H1 (cell line): ENCODE measurements at regions not wholly inside any gene's neighbourhood (a gene's known extent, or its start where the extent isn't known, plus 50 kb on each side); places are given as distances from the start of the nearest gene placed in this dataset.

Source experiments
- CTCF ChIA-PET: fragments of 300-600 bp; sonication (Branson Sonifier 250); formaldehyde crosslinking; loops from one replicate; lab custom pipeline; 2021; ENCODE audit not compliant: partially characterized antibody; lab: Charles Lee
- POLR2A ChIA-PET: fragments of 300-600 bp; sonication (Branson Sonifier 250); formaldehyde crosslinking; loops from one replicate; lab custom pipeline; 2021; ENCODE audit warnings: inconsistent platforms; ENCODE audit not compliant: partially characterized antibody; lab: Charles Lee
- DNase-seq, 2 experiments: peaks; one replicate each; pipeline versions ENCODE4 v3.0.0 to v3.0.0-alpha.2; 2010 to 2022; ENCODE audit warnings: low spot score in 2 of 2, low read depth in 1 of 2, mixed read lengths in 1 of 2
- FAIRE-seq: peaks from 2 replicates; lab custom pipeline; 2011; peaks lifted over from hg19 to GRCh38; lab: Jason Lieb, UNC
- H2AFZ ChIP-seq: 2 replicates; pipeline ENCODE4 v1.8.1; 2012; ENCODE audit warnings: low read length, inconsistent platforms
- H2AK5ac ChIP-seq: 2 replicates; pipeline ENCODE4 v1.6.1; 2013; ENCODE audit warnings: low read depth, low read length
- H2BK120ac ChIP-seq: replicated peaks from 2 replicates; pipeline ENCODE3; 2013; ENCODE audit warnings: low read depth, low read length, inconsistent platforms
- H2BK12ac ChIP-seq: 2 replicates; pipeline ENCODE4 v1.6.1; 2013; ENCODE audit warnings: low read depth, low read length
- H2BK15ac ChIP-seq: 2 replicates; pipeline ENCODE4 v1.6.1; 2013; ENCODE audit warnings: low read length
- H2BK20ac ChIP-seq: 2 replicates; pipeline ENCODE4 v1.6.1; 2013; ENCODE audit warnings: low read length
- H2BK5ac ChIP-seq: 2 replicates; pipeline ENCODE4 v1.6.1; 2013; ENCODE audit warnings: low read depth, low read length
- H3K14ac ChIP-seq: 2 replicates; pipeline ENCODE4 v1.6.1; 2013; ENCODE audit warnings: inconsistent platforms; ENCODE audit not compliant: insufficient read length
- H3K18ac ChIP-seq: 2 replicates; pipeline ENCODE4 v1.6.1; 2013; ENCODE audit warnings: low read length; ENCODE audit errors: extremely low read depth
- H3K23ac ChIP-seq: 2 replicates; pipeline ENCODE4 v1.6.1; 2013; ENCODE audit warnings: inconsistent platforms; ENCODE audit not compliant: insufficient read length
- H3K23me2 ChIP-seq: 2 replicates; pipeline ENCODE4 v1.6.1; 2013; ENCODE audit warnings: low read depth, low read length
- H3K27ac ChIP-seq: 2 replicates; pipeline ENCODE4 v1.6.1; 2011; ENCODE audit warnings: low read depth, low read length, inconsistent platforms
- H3K27me3 ChIP-seq, 4 experiments: replicated peaks in 1 of 4; 1 replicate in 1 of 4; 2 replicates in 3 of 4; pipeline versions ENCODE4 v1.6.1 to v1.8.1; 2011 to 2013; ENCODE audit warnings: low read length in 3 of 4, mild to moderate bottlenecking in 3 of 4, inconsistent platforms in 2 of 4, mixed read lengths in 2 of 4, moderate library complexity in 1 of 4; ENCODE audit not compliant: control insufficient read depth in 3 of 4, insufficient read depth in 3 of 4; ENCODE audit errors: extremely low read depth in 1 of 4
- H3K36me3 ChIP-seq, 4 experiments: 2 replicates each; pipeline versions ENCODE4 v1.6.1 to v1.8.1; 2011 to 2013; ENCODE audit warnings: mild to moderate bottlenecking in 4 of 4, low read length in 3 of 4, moderate library complexity in 2 of 4, control low read depth in 1 of 4, inconsistent platforms in 1 of 4; ENCODE audit not compliant: insufficient read depth in 4 of 4, control insufficient read depth in 2 of 4
- H3K4ac ChIP-seq: replicated peaks from 2 replicates; pipeline ENCODE3; 2013; ENCODE audit warnings: low read length, low read depth, mixed read lengths, inconsistent platforms; ENCODE audit not compliant: insufficient read length
- H3K4me1 ChIP-seq, 4 experiments: replicated peaks in 1 of 4; 1 replicate in 1 of 4; 2 replicates in 3 of 4; pipeline versions ENCODE4 v1.6.1 to v1.8.1; 2011 to 2013; ENCODE audit warnings: low read length in 3 of 4, inconsistent platforms in 2 of 4, mixed read lengths in 1 of 4; ENCODE audit not compliant: insufficient read depth in 4 of 4, control insufficient read depth in 3 of 4
- H3K4me2 ChIP-seq, 2 experiments: 2 replicates each; pipeline versions ENCODE4 v1.6.1 to v1.8.1; 2011 to 2013; ENCODE audit warnings: low read depth in 2 of 2, low read length in 2 of 2, control low read depth in 1 of 2, inconsistent platforms in 1 of 2, mild to moderate bottlenecking in 1 of 2; ENCODE audit not compliant: insufficient read depth in 1 of 2
- H3K4me3 ChIP-seq, 4 experiments: fragments of 200-600, 300-600 bp in 1 of 4; sonication (generic), shearing (Covaris generic), sonication (Bioruptor Twin) in 1 of 4; 2 replicates each; pipeline versions ENCODE4 v1.5.1 to v1.8.1; 2011 to 2016; ENCODE audit warnings: low read length in 4 of 4, low read depth in 3 of 4, control low read depth in 2 of 4, inconsistent platforms in 2 of 4, mild to moderate bottlenecking in 2 of 4, mixed read lengths in 1 of 4, moderate library complexity in 1 of 4; ENCODE audit not compliant: insufficient read depth in 2 of 4; ENCODE audit errors: extremely low read depth in 1 of 4
- H3K56ac ChIP-seq: replicated peaks from 2 replicates; pipeline ENCODE3; 2013; ENCODE audit warnings: low read depth, mild to moderate bottlenecking, mixed read lengths, low read length, inconsistent platforms; ENCODE audit not compliant: insufficient read length
- H3K79me1 ChIP-seq: 2 replicates; pipeline ENCODE4 v1.6.1; 2013; ENCODE audit warnings: low read depth, low read length, control low read depth
- H3K79me2 ChIP-seq, 2 experiments: 2 replicates each; pipeline versions ENCODE4 v1.6.1 to v1.8.1; 2012 to 2013; ENCODE audit warnings: low read length in 2 of 2, mild to moderate bottlenecking in 2 of 2, inconsistent platforms in 1 of 2; ENCODE audit not compliant: insufficient read depth in 2 of 2, control insufficient read depth in 1 of 2
- H3K9ac ChIP-seq, 4 experiments: replicated peaks in 1 of 4; 1 replicate in 1 of 4; 2 replicates in 3 of 4; pipeline versions ENCODE4 v1.6.1 to v1.8.1; 2011 to 2013; ENCODE audit warnings: low read depth in 3 of 4, low read length in 3 of 4, control low read depth in 2 of 4, mild to moderate bottlenecking in 2 of 4, moderate library complexity in 2 of 4, inconsistent platforms in 1 of 4; ENCODE audit errors: extremely low read depth in 1 of 4
- H3K9me3 ChIP-seq, 2 experiments: 2 replicates each; pipeline versions ENCODE4 v1.6.1 to v1.8.1; 2012 to 2013; ENCODE audit warnings: mild to moderate bottlenecking in 2 of 2, moderate library complexity in 2 of 2, control low read depth in 1 of 2, inconsistent platforms in 1 of 2, low read depth in 1 of 2, low read length in 1 of 2, mixed read lengths in 1 of 2; ENCODE audit not compliant: insufficient read depth in 2 of 2
- H4K20me1 ChIP-seq, 2 experiments: replicated peaks in 1 of 2; 2 replicates each; pipeline versions ENCODE3 to v1.8.1; 2011 to 2013; ENCODE audit warnings: inconsistent platforms in 2 of 2, low read length in 2 of 2, mild to moderate bottlenecking in 1 of 2; ENCODE audit not compliant: insufficient read depth in 2 of 2, control insufficient read depth in 1 of 2
- H4K5ac ChIP-seq: 2 replicates; pipeline ENCODE4 v1.6.1; 2013; ENCODE audit warnings: low read length, low read depth, mixed read lengths, inconsistent platforms; ENCODE audit not compliant: insufficient read length
- H4K8ac ChIP-seq: 2 replicates; pipeline ENCODE4 v1.8.0; 2013; ENCODE audit warnings: mild to moderate bottlenecking, moderate library complexity, low read length, inconsistent platforms; ENCODE audit not compliant: insufficient read depth; ENCODE audit errors: extremely low read depth
- H4K91ac ChIP-seq: replicated peaks from 2 replicates; pipeline ENCODE3; 2013; ENCODE audit warnings: low read length, mixed read lengths, inconsistent platforms; ENCODE audit not compliant: insufficient read length
- CEBPB ChIP-seq: IDR thresholded peaks from 2 replicates; pipeline ENCODE4 v1.6.1; 2012; ENCODE audit warnings: low read depth, low read length
- CHD2 ChIP-seq: IDR thresholded peaks from 2 replicates; pipeline ENCODE4 v1.6.1; 2012; ENCODE audit warnings: low read length, improper control_type of control experiment
- EZH2 ChIP-seq: fragments of 200-600 bp; sonication (generic); IDR thresholded peaks from 2 replicates; pipeline ENCODE4 v1.7.1; 2012; ENCODE audit warnings: low read depth, mild to moderate bottlenecking, moderate library complexity, low read length, inconsistent platforms; ENCODE audit not compliant: severe bottlenecking
- FOSL1 ChIP-seq: IDR thresholded peaks from 2 replicates; pipeline ENCODE4 v1.6.1; 2011; ENCODE audit warnings: mild to moderate bottlenecking, low read depth, low read length, moderate library complexity; ENCODE audit not compliant: insufficient read depth
- NRF1 ChIP-seq: IDR thresholded peaks from 2 replicates; pipeline ENCODE4 v1.6.1; 2011; ENCODE audit warnings: mild to moderate bottlenecking, low read depth, low read length, improper control_type of control experiment
- PHF8 ChIP-seq: fragments of 200-600 bp; sonication (generic); conservative IDR thresholded peaks from 2 replicates; pipeline ENCODE4 v1.7.1; 2012; ENCODE audit warnings: low read depth, mild to moderate bottlenecking, inconsistent platforms, low read length, moderate library complexity
- POLR2AphosphoS5 ChIP-seq: IDR thresholded peaks from 2 replicates; pipeline ENCODE4 v1.6.1; 2011; ENCODE audit warnings: low read depth, low read length
- RXRA ChIP-seq: IDR thresholded peaks from 2 replicates; pipeline ENCODE4 v1.6.1; 2011; ENCODE audit warnings: low read depth, mild to moderate bottlenecking, low read length, moderate library complexity; ENCODE audit not compliant: insufficient read depth
- SIX5 ChIP-seq: IDR thresholded peaks from 2 replicates; pipeline ENCODE4 v1.6.1; 2011; ENCODE audit warnings: mild to moderate bottlenecking, low read depth, low read length
- SP1 ChIP-seq: IDR thresholded peaks from 2 replicates; pipeline ENCODE4 v1.6.1; 2011; ENCODE audit warnings: low read depth, low read length
- SP4 ChIP-seq: IDR thresholded peaks from 2 replicates; pipeline ENCODE4 v1.6.1; 2012; ENCODE audit warnings: low read length, inconsistent platforms
- SUZ12 ChIP-seq: fragments of 200-600 bp; sonication (generic); IDR thresholded peaks from 2 replicates; pipeline ENCODE4 v1.6.1; 2012; ENCODE audit warnings: mild to moderate bottlenecking, inconsistent platforms, low read length, moderate library complexity, mixed read lengths
- TAF1 ChIP-seq: IDR thresholded peaks from 2 replicates; pipeline ENCODE4 v1.6.1; 2011; ENCODE audit warnings: mild to moderate bottlenecking, low read depth, low read length
- TBP ChIP-seq: IDR thresholded peaks from 2 replicates; pipeline ENCODE4 v1.6.1; 2011; ENCODE audit warnings: low read depth, low read length, improper control_type of control experiment
- TEAD4 ChIP-seq: IDR thresholded peaks from 2 replicates; pipeline ENCODE4 v1.6.1; 2012; ENCODE audit warnings: low read depth, low read length, inconsistent platforms, mixed read lengths
- WGBS, 2 experiments: shearing (Covaris generic) in 1 of 2; methylation state at CpG; one replicate each; pipeline versions ENCODE4 v1.1.6 to v1.1.7; 2013 to 2015; ENCODE audit warnings: low lambda C conversion rate in 2 of 2, mixed read lengths in 2 of 2, inconsistent platforms in 1 of 2, low coverage in 1 of 2, missing lambda C conversion rate in 1 of 2; ENCODE audit not compliant: insufficient replicate concordance in 2 of 2, insufficient coverage in 1 of 2, insufficient read length in 1 of 2; ENCODE audit errors: extremely low coverage in 1 of 2, missing lambda C conversion rate in 1 of 2; 5-methylcytosine and 5-hydroxymethylcytosine counted together

GRCh38 chr16:55949518-55949917 is 74.3 kb upstream of the CES5A start (continued):
- TF ChIP-seq CEBPB, result no peak

GRCh38 chr16:55948230-55948629 is 73.1 kb upstream of the CES5A start:
- Histone ChIP-seq H4K5ac (no peak overlapping the region), H3K9me3 (no peaks in the 10 kb centered on the region), H2BK5ac (no peak overlapping the region), H3K79me1 (no peaks in the 10 kb centered on the region), H2AK5ac (no peak overlapping the region), H3K9ac (no peak overlapping the region), H3K18ac (no peak overlapping the region), H2BK120ac (no peak overlapping the region), H4K8ac (no peak overlapping the region), H3K4me1 (0 out of 7 replicates have a peak, but pooled peaks cover 0 to 2% (median 0%) of the 10 kb centered on the region in 4 experiments), H4K20me1 (no peaks in the 10 kb centered on the region), H3K14ac (no peak overlapping the region), H3K27ac (no peak overlapping the region), H2BK20ac (no peak overlapping the region), H2BK15ac (no peak overlapping the region), H3K27me3 (no peaks in the 10 kb centered on the region), H3K56ac (no peak overlapping the region), H3K4me3 (no peak overlapping the region), H2BK12ac (no peak overlapping the region), H2AFZ (no peak overlapping the region), H3K23me2 (no peaks in the 10 kb centered on the region), H3K4ac (no peak overlapping the region), H3K4me2 (no peak overlapping the region), H4K91ac (no peak overlapping the region), H3K36me3 (no peaks in the 10 kb centered on the region), H3K23ac (no peak overlapping the region), H3K79me2 (no peaks in the 10 kb centered on the region)
- FAIRE-seq, result no peak
- ChIA-PET CTCF (no interaction called here), POLR2A (no interaction called here)
- DNase-seq, result no peak
- WGBS, 2 experiments, result 90% methylated on average over 6 of the region's 6 CpGs; no CpG with 5 or more reads in 1 of the 2 experiments
- TF ChIP-seq TAF1, result no peak
- TF ChIP-seq SIX5, result no peak
- TF ChIP-seq POLR2AphosphoS5, result no peak
- TF ChIP-seq SUZ12, result no peak
- TF ChIP-seq SP1, result no peak
- no peak for TF ChIP-seq PHF8
- no peak for TF ChIP-seq FOSL1
- TF ChIP-seq TEAD4, result no peak
- no peak for TF ChIP-seq SP4
- no peak for TF ChIP-seq TBP
- no peak for TF ChIP-seq EZH2
- no peak for TF ChIP-seq NRF1
- no peak for TF ChIP-seq RXRA
- no peak for TF ChIP-seq CHD2
